ENCODE measurements at regions not wholly inside any gene's neighbourhood (a gene's known extent, or its start where the extent isn't known, plus 50 kb on each side); places are given as distances from the start of the nearest gene placed in this dataset.

GRCh38 chr10:83262434-83262833, 876.9 kb upstream of the GHITM start:
- H3K4me3 Mint-ChIP-seq, result no peak overlapping the region
- no peak overlapping the region for H3K4me3 ChIP-seq (replicated peaks in 1 of 3; ENCODE audit: low read depth in 2 of 3, low read length in 3 of 3)
- no peak for DNase-seq
- no peaks in the 10 kb centered on the region for H3K4me1 ChIP-seq (ENCODE audit: control insufficient read depth in 1 of 2, insufficient read depth in 2 of 2, low read length in 2 of 2)
- no peak overlapping the region for H3K27ac Mint-ChIP-seq
- no peaks in the 10 kb centered on the region for H4K20me1 ChIP-seq (ENCODE audit: insufficient read depth, low read length)
- no peaks in the 10 kb centered on the region for H3K36me3 Mint-ChIP-seq
- WGBS (ENCODE audit: insufficient coverage), result no CpG with 5 or more reads among the region's 1 CpG
- no peak overlapping the region for H3K27ac ChIP-seq (ENCODE audit: low read depth in 1 of 2, low read length in 2 of 2)
- intact Hi-C loops (cut with micrococcal nuclease), result no loop called here
- no peaks in the 10 kb centered on the region for H3K79me2 ChIP-seq (ENCODE audit: insufficient read depth, low read length)
- no peaks in the 10 kb centered on the region for H3K27me3 ChIP-seq (ENCODE audit: control insufficient read depth in 2 of 2, insufficient read depth in 2 of 2, low read length in 2 of 2)
- TF ChIP-seq CTCF (IDR thresholded peaks at IDR 0.05), result no peak
- H3K36me3 ChIP-seq (replicated peaks in 1 of 2; ENCODE audit: control insufficient read depth in 1 of 2, insufficient read depth in 2 of 2, low read length in 2 of 2), result no peaks in the 10 kb centered on the region
- no peaks in the 10 kb centered on the region for H3K4me1 Mint-ChIP-seq
- no peaks in the 10 kb centered on the region for H3K9me3 ChIP-seq (replicated peaks in 1 of 2; ENCODE audit: control insufficient read depth in 1 of 2, insufficient read depth in 1 of 2, low read length in 2 of 2)
- peaks cover 0 to 7% (median 2%) of the 10 kb centered on the region in 7 donors for H3K9me3 Mint-ChIP-seq
- H3K27me3 Mint-ChIP-seq (ENCODE audit: low read depth in 3 of 3), result no peaks in the 10 kb centered on the region
- H3K9ac ChIP-seq (ENCODE audit: insufficient read depth, low read length, poor library complexity, severe bottlenecking), result no peak overlapping the region
- H2AFZ ChIP-seq (ENCODE audit: insufficient read depth, low read depth, low read length, poor library complexity, severe bottlenecking), result no peak overlapping the region
- H3K4me2 ChIP-seq (replicated peaks; ENCODE audit: extremely low read depth, low read length, poor library complexity, severe bottlenecking), result no peak overlapping the region

- Histone ChIP-seq H3K9me3 (replicated peaks in 1 of 2; ENCODE audit: control insufficient read depth in 1 of 2, insufficient read depth in 1 of 2, low read length in 2 of 2) (peaks cover 0 to 7% of the 10 kb centered on the region in 2 donors), H3K9ac (ENCODE audit: insufficient read depth, low read length, poor library complexity, severe bottlenecking) (no peak overlapping the region), H3K4me1 (ENCODE audit: control insufficient read depth in 1 of 2, insufficient read depth in 2 of 2, low read length in 2 of 2) (no peaks in the 10 kb centered on the region), H3K27me3 (ENCODE audit: control insufficient read depth in 2 of 2, insufficient read depth in 2 of 2, low read length in 2 of 2) (no peaks in the 10 kb centered on the region), H3K4me3 (replicated peaks in 1 of 3; ENCODE audit: low read depth in 2 of 3, low read length in 3 of 3) (no peak overlapping the region), H3K27ac (ENCODE audit: low read depth in 1 of 2, low read length in 2 of 2) (no peak overlapping the region), H3K4me2 (replicated peaks; ENCODE audit: extremely low read depth, low read length, poor library complexity, severe bottlenecking) (no peak overlapping the region), H4K20me1 (ENCODE audit: insufficient read depth, low read length) (no peaks in the 10 kb centered on the region), H3K79me2 (ENCODE audit: insufficient read depth, low read length) (no peaks in the 10 kb centered on the region), H3K36me3 (replicated peaks in 1 of 2; ENCODE audit: control insufficient read depth in 1 of 2, insufficient read depth in 2 of 2, low read length in 2 of 2) (no peaks in the 10 kb centered on the region), H2AFZ (ENCODE audit: insufficient read depth, low read depth, low read length, poor library complexity, severe bottlenecking) (no peak overlapping the region)
- intact Hi-C loops (cut with micrococcal nuclease), result no loop called here
- H3K27me3 Mint-ChIP-seq (ENCODE audit: low read depth in 3 of 3), result no peaks in the 10 kb centered on the region
- TF ChIP-seq CTCF (IDR thresholded peaks at IDR 0.05), result no peak
- no peak overlapping the region for H3K4me3 Mint-ChIP-seq
- WGBS (ENCODE audit: insufficient coverage), result 85% methylated on average over 3 of the region's 3 CpGs
- DNase-seq, result no peak
- no peaks in the 10 kb centered on the region for H3K4me1 Mint-ChIP-seq
- peaks cover 0 to 4% (median 1%) of the 10 kb centered on the region in 7 donors for H3K9me3 Mint-ChIP-seq
- H3K27ac Mint-ChIP-seq, result no peak overlapping the region
- H3K36me3 Mint-ChIP-seq, result no peaks in the 10 kb centered on the region
Measured at GRCh38 chr10:83272666-83273434, 866.5 kb upstream of the GHITM start.

Measured in CD14-positive monocyte (primary cell).